Testis (tissue), 2 donors: ENCODE measurements at regions not wholly inside any gene's neighbourhood (a gene's known extent, or its start where the extent isn't known, plus 50 kb on each side); places are given as distances from the start of the nearest gene placed in this dataset.

ENCODE experiments used
- DNase-seq: peaks from one replicate; pipeline ENCODE4 v3.0.0-alpha.2; 2019
- H3K27ac ChIP-seq, 2 donors: fragments of 200-600 bp; sonication (generic); one replicate each; pipeline ENCODE4 v1.5.1; 2019
- H3K27me3 ChIP-seq: fragments of 200-600 bp; sonication (generic); one replicate; pipeline ENCODE4 v1.5.1; 2019
- H3K36me3 ChIP-seq: fragments of 200-600 bp; sonication (generic); one replicate; pipeline ENCODE4 v1.5.1; 2017; ENCODE audit warnings: low read depth; ENCODE audit errors: missing control alignments
- H3K4me1 ChIP-seq: fragments of 200-600 bp; sonication (generic); one replicate; pipeline ENCODE4 v1.5.1; 2019
- H3K4me3 ChIP-seq, 2 donors: fragments of 200-600 bp; sonication (generic); one replicate each; pipeline ENCODE4 v1.5.1; 2017 to 2019
- H3K9me3 ChIP-seq: fragments of 200-600 bp; sonication (generic); one replicate; pipeline ENCODE4 v1.5.1; 2017
- CTCF ChIP-seq, 3 experiments: fragments of 450-650 bp in 2 of 3; fragments of 200-600 bp in 1 of 3; sonication (generic) in 1 of 3; IDR thresholded peaks; one replicate each; pipeline ENCODE4 v1.5.1; 2016 to 2019; ENCODE audit warnings: antibody characterized with exemption in 3 of 3, mild to moderate bottlenecking in 2 of 3, moderate library complexity in 1 of 3
- POLR2A ChIP-seq: fragments of 450-650 bp; IDR thresholded peaks from one replicate; pipeline ENCODE4 v1.6.1; 2017; ENCODE audit warnings: antibody characterized with exemption, mild to moderate bottlenecking, moderate library complexity
- WGBS, 2 donors: methylation state at CpG; one replicate each; pipeline ENCODE4 v1.1.5; 2018; 5-methylcytosine and 5-hydroxymethylcytosine counted together
- intact Hi-C: fragments of 100-400 bp; cut with DNase I; formaldehyde crosslinking; loops from one replicate; pipeline ENCODE4 v1.15.1; 2023; ENCODE audit warnings: low total_unique reads

- no peak overlapping the region for H3K27ac ChIP-seq
- H3K36me3 ChIP-seq = no peaks in the 10 kb centered on the region
- H3K9me3 ChIP-seq = no peaks in the 10 kb centered on the region
- H3K27me3 ChIP-seq = no peaks in the 10 kb centered on the region
- TF ChIP-seq POLR2A (no peak), CTCF (IDR thresholded peaks at IDR 0.05) (no peak)
- no peak overlapping the region for H3K4me3 ChIP-seq
- DNase-seq = no peak
- peaks cover 16% of the 10 kb centered on the region for H3K4me1 ChIP-seq
- intact Hi-C loops = no loop called here
Observed at GRCh38 chr3:170754311-170754693, 115.7 kb downstream of the RPL22L1 start.

- intact Hi-C loops = no loop called here
- Histone ChIP-seq H3K9me3 (no peaks in the 10 kb centered on the region), H3K4me3 (no peak overlapping the region), H3K36me3 (no peaks in the 10 kb centered on the region), H3K4me1 (peaks cover 15% of the 10 kb centered on the region), H3K27ac (no peak overlapping the region), H3K27me3 (no peaks in the 10 kb centered on the region)
- DNase-seq = no peak
- 56 to 62% methylated on average over 2 of the region's 2 CpGs for WGBS, 2 donors
- TF ChIP-seq CTCF (IDR thresholded peaks at IDR 0.05) (no peak), POLR2A (no peak)
Observed at GRCh38 chr3:170753421-170754310, 116.3 kb downstream of the RPL22L1 start.

- peaks cover 15% of the 10 kb centered on the region for H3K4me1 ChIP-seq
- H3K36me3 ChIP-seq = no peaks in the 10 kb centered on the region
- no peaks in the 10 kb centered on the region for H3K9me3 ChIP-seq
- no peak overlapping the region for H3K4me3 ChIP-seq
- 79 to 86% methylated on average over 6 of the region's 6 CpGs for WGBS, 2 donors
- no peaks in the 10 kb centered on the region for H3K27me3 ChIP-seq
- no peak for TF ChIP-seq CTCF (IDR thresholded peaks at IDR 0.05)
- TF ChIP-seq POLR2A = no peak
- peak overlapping the region in 1 of 2 donors; percentile 4 for H3K27ac ChIP-seq
- DNase-seq = no peak
- intact Hi-C loops = no loop called here
Observed at GRCh38 chr3:170752571-170753155, 117.3 kb downstream of the RPL22L1 start.

- TF ChIP-seq POLR2A (no peak), CTCF (IDR thresholded peaks at IDR 0.05) (no peak)
- no peaks in the 10 kb centered on the region for H3K9me3 ChIP-seq
- H3K4me3 ChIP-seq = no peak overlapping the region
- intact Hi-C loops = no loop called here
- no peaks in the 10 kb centered on the region for H3K27me3 ChIP-seq
- DNase-seq = no peak
- peaks cover 15% of the 10 kb centered on the region for H3K4me1 ChIP-seq
- no peak overlapping the region for H3K27ac ChIP-seq
- no peaks in the 10 kb centered on the region for H3K36me3 ChIP-seq
Observed at GRCh38 chr3:170751899-170752293, 118.1 kb downstream of the RPL22L1 start.
